ENCODE measurements at regions not wholly inside any gene's neighbourhood (a gene's known extent, or its start where the extent isn't known, plus 50 kb on each side); places are given as distances from the start of the nearest gene placed in this dataset.

DNA sequence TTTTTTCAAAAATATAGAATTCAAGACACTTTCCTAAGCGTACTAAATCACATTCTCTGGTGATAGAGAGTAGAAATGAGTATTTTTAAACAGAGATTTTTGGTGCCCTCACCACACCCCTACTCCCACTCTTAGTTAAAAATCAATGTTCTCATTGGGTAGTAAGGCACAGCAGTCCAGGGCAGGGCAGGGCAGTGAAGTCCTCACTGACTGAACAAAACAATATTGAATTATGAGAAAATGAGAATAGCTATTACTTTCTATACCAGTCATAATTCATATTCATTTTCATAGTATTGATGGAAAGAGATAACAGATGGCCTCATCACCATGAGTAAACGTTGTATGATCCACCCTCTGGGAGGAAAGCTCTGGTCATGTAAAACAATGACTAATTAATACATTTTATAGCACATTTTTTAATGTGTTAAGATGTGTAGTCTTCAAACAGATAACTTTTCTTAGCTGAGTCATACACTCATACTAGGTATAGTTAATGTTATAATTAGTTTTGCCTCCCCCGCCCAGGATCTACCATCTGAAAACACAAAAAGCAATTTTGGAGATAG is 686.1 kb downstream of the KCNJ3 start:
- TF ChIP-seq, protein P1, sequence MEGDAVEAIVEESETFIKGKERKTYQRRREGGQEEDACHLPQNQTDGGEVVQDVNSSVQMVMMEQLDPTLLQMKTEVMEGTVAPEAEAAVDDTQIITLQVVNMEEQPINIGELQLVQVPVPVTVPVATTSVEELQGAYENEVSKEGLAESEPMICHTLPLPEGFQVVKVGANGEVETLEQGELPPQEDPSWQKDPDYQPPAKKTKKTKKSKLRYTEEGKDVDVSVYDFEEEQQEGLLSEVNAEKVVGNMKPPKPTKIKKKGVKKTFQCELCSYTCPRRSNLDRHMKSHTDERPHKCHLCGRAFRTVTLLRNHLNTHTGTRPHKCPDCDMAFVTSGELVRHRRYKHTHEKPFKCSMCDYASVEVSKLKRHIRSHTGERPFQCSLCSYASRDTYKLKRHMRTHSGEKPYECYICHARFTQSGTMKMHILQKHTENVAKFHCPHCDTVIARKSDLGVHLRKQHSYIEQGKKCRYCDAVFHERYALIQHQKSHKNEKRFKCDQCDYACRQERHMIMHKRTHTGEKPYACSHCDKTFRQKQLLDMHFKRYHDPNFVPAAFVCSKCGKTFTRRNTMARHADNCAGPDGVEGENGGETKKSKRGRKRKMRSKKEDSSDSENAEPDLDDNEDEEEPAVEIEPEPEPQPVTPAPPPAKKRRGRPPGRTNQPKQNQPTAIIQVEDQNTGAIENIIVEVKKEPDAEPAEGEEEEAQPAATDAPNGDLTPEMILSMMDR (conservative IDR thresholded peaks at IDR 0.05; ENCODE audit: low read depth in 2 of 2): no peak
- no peak for TF ChIP-seq EZH2 (IDR thresholded peaks at IDR 0.05; ENCODE audit: low read depth, unreplicated experiment)
- no peak for TF ChIP-seq EZH2phosphoT487 (IDR thresholded peaks at IDR 0.05; ENCODE audit: unreplicated experiment)
- no peak for TF ChIP-seq POLR2AphosphoS5 (IDR thresholded peaks at IDR 0.05; ENCODE audit: low read depth)
- TF ChIP-seq, protein P2, sequence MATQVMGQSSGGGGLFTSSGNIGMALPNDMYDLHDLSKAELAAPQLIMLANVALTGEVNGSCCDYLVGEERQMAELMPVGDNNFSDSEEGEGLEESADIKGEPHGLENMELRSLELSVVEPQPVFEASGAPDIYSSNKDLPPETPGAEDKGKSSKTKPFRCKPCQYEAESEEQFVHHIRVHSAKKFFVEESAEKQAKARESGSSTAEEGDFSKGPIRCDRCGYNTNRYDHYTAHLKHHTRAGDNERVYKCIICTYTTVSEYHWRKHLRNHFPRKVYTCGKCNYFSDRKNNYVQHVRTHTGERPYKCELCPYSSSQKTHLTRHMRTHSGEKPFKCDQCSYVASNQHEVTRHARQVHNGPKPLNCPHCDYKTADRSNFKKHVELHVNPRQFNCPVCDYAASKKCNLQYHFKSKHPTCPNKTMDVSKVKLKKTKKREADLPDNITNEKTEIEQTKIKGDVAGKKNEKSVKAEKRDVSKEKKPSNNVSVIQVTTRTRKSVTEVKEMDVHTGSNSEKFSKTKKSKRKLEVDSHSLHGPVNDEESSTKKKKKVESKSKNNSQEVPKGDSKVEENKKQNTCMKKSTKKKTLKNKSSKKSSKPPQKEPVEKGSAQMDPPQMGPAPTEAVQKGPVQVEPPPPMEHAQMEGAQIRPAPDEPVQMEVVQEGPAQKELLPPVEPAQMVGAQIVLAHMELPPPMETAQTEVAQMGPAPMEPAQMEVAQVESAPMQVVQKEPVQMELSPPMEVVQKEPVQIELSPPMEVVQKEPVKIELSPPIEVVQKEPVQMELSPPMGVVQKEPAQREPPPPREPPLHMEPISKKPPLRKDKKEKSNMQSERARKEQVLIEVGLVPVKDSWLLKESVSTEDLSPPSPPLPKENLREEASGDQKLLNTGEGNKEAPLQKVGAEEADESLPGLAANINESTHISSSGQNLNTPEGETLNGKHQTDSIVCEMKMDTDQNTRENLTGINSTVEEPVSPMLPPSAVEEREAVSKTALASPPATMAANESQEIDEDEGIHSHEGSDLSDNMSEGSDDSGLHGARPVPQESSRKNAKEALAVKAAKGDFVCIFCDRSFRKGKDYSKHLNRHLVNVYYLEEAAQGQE (IDR thresholded peaks at IDR 0.05; ENCODE audit: unreplicated experiment): no peak
- TF ChIP-seq ZNF114 (CRISPR knock-in tag; IDR thresholded peaks at IDR 0.05): no peak
- TF ChIP-seq CREB1 (CRISPR knock-in tag; IDR thresholded peaks at IDR 0.05; ENCODE audit: low read depth): no peak
- no peak for TF ChIP-seq ZNF331 (CRISPR knock-in tag; IDR thresholded peaks at IDR 0.05; ENCODE audit: low read depth)

Data from GM23338 (cell line).